ENCODE measurements at regions not wholly inside any gene's neighbourhood (a gene's known extent, or its start where the extent isn't known, plus 50 kb on each side); places are given as distances from the start of the nearest gene placed in this dataset.

GRCh38 chr14:49221316-49221715 is 364.9 kb downstream of the RPS29 start:
- H3K4me3 Mint-ChIP-seq: no peak overlapping the region
- H3K4me1 Mint-ChIP-seq: no peaks in the 10 kb centered on the region
- peaks cover 0 to 9% (median 0%) of the 10 kb centered on the region in 6 donors for H3K9me3 Mint-ChIP-seq
- no peak for DNase-seq
- no peak overlapping the region for H3K27ac Mint-ChIP-seq
- H3K36me3 Mint-ChIP-seq: no peaks in the 10 kb centered on the region
- H3K27me3 Mint-ChIP-seq (ENCODE audit: low read depth in 3 of 3): peaks cover 0 to 4% (median 0%) of the 10 kb centered on the region in 3 donors

- DNase-seq: no peak
- H3K27ac Mint-ChIP-seq: no peak overlapping the region
- H3K36me3 Mint-ChIP-seq: no peaks in the 10 kb centered on the region
- peaks cover 0 to 9% (median 0%) of the 10 kb centered on the region in 6 donors for H3K9me3 Mint-ChIP-seq
- H3K4me1 Mint-ChIP-seq: no peaks in the 10 kb centered on the region
- no peak overlapping the region for H3K4me3 Mint-ChIP-seq
- peaks cover 0 to 4% (median 0%) of the 10 kb centered on the region in 3 donors for H3K27me3 Mint-ChIP-seq (ENCODE audit: low read depth in 3 of 3)
Observed at GRCh38 chr14:49220492-49220891, 365.7 kb downstream of the RPS29 start.

GRCh38 chr14:49218436-49219092 is 367.6 kb downstream of the RPS29 start:
- Mint-ChIP-seq H3K36me3 (no peaks in the 10 kb centered on the region), H3K4me3 (no peak overlapping the region)

GRCh38 chr14:49212721-49213120 is 373.5 kb downstream of the RPS29 start:
- Mint-ChIP-seq H3K4me3 (no peak overlapping the region), H3K27ac (no peak overlapping the region), H3K4me1 (no peaks in the 10 kb centered on the region), H3K9me3 (peaks cover 0 to 2% (median 0%) of the 10 kb centered on the region in 6 donors), H3K27me3 (ENCODE audit: low read depth in 3 of 3) (peaks cover 0 to 1% (median 0%) of the 10 kb centered on the region in 3 donors), H3K36me3 (no peaks in the 10 kb centered on the region)
- no peak for DNase-seq

More at GRCh38 chr14:49218436-49219092, 367.6 kb downstream of the RPS29 start:
- Mint-ChIP-seq H3K27me3 (ENCODE audit: low read depth in 3 of 3) (peaks cover 0 to 4% (median 0%) of the 10 kb centered on the region in 3 donors), H3K4me1 (no peaks in the 10 kb centered on the region), H3K27ac (no peak overlapping the region), H3K9me3 (peaks cover 0 to 9% (median 0%) of the 10 kb centered on the region in 6 donors)
- DNase-seq: no peak

- no peak for DNase-seq
- Mint-ChIP-seq H3K9me3 (peaks cover 0 to 6% (median 1%) of the 10 kb centered on the region in 6 donors), H3K4me3 (no peak overlapping the region), H3K27ac (no peak overlapping the region), H3K27me3 (ENCODE audit: low read depth in 3 of 3) (peaks cover 0 to 2% (median 1%) of the 10 kb centered on the region in 3 donors), H3K36me3 (no peaks in the 10 kb centered on the region), H3K4me1 (no peaks in the 10 kb centered on the region)
Observed at GRCh38 chr14:49209416-49209815, 376.8 kb downstream of the RPS29 start.

- no peak overlapping the region for H3K27ac Mint-ChIP-seq
- no peak for DNase-seq
- H3K4me3 Mint-ChIP-seq: no peak overlapping the region
- H3K9me3 Mint-ChIP-seq: peaks cover 0 to 6% (median 1%) of the 10 kb centered on the region in 6 donors
- H3K36me3 Mint-ChIP-seq: no peaks in the 10 kb centered on the region
- peaks cover 0 to 2% (median 1%) of the 10 kb centered on the region in 3 donors for H3K27me3 Mint-ChIP-seq (ENCODE audit: low read depth in 3 of 3)
- H3K4me1 Mint-ChIP-seq: no peaks in the 10 kb centered on the region
Observed at GRCh38 chr14:49206828-49207227, 379.4 kb downstream of the RPS29 start.

- Mint-ChIP-seq H3K27me3 (ENCODE audit: low read depth in 3 of 3) (peaks cover 0 to 2% (median 0%) of the 10 kb centered on the region in 3 donors), H3K27ac (no peak overlapping the region), H3K4me3 (no peak overlapping the region), H3K36me3 (no peaks in the 10 kb centered on the region), H3K4me1 (no peaks in the 10 kb centered on the region), H3K9me3 (peaks cover 0 to 11% (median 1%) of the 10 kb centered on the region in 6 donors)
- no peak for DNase-seq
Observed at GRCh38 chr14:49203676-49204075, 382.5 kb downstream of the RPS29 start.

GRCh38 chr14:49199159-49199558 is 387.0 kb downstream of the RPS29 start:
- Mint-ChIP-seq H3K9me3 (peaks cover 0 to 9% (median 0%) of the 10 kb centered on the region in 6 donors), H3K4me3 (no peak overlapping the region), H3K4me1 (no peaks in the 10 kb centered on the region), H3K27ac (no peak overlapping the region), H3K27me3 (ENCODE audit: low read depth in 3 of 3) (no peaks in the 10 kb centered on the region), H3K36me3 (no peaks in the 10 kb centered on the region)
- DNase-seq: no peak

- Mint-ChIP-seq H3K4me3 (no peak overlapping the region), H3K9me3 (peaks cover 0 to 9% (median 0%) of the 10 kb centered on the region in 6 donors), H3K27ac (no peak overlapping the region), H3K27me3 (ENCODE audit: low read depth in 3 of 3) (no peaks in the 10 kb centered on the region), H3K4me1 (no peaks in the 10 kb centered on the region), H3K36me3 (no peaks in the 10 kb centered on the region)
- DNase-seq: no peak
Observed at GRCh38 chr14:49196327-49196726, 389.9 kb downstream of the RPS29 start.

- no peak for DNase-seq
- Mint-ChIP-seq H3K9me3 (peaks cover 0 to 4% (median 0%) of the 10 kb centered on the region in 6 donors), H3K27ac (no peak overlapping the region), H3K4me3 (no peak overlapping the region), H3K4me1 (no peaks in the 10 kb centered on the region), H3K36me3 (no peaks in the 10 kb centered on the region), H3K27me3 (ENCODE audit: low read depth in 3 of 3) (peaks cover 0 to 4% (median 0%) of the 10 kb centered on the region in 3 donors)
Observed at GRCh38 chr14:49194067-49194466, 392.1 kb downstream of the RPS29 start.

GRCh38 chr14:49193332-49194065 is 392.7 kb downstream of the RPS29 start:
- no peak for DNase-seq
- Mint-ChIP-seq H3K36me3 (no peaks in the 10 kb centered on the region), H3K27ac (no peak overlapping the region), H3K27me3 (ENCODE audit: low read depth in 3 of 3) (peaks cover 0 to 4% (median 0%) of the 10 kb centered on the region in 3 donors), H3K4me3 (no peak overlapping the region), H3K9me3 (peaks cover 0 to 4% (median 0%) of the 10 kb centered on the region in 6 donors), H3K4me1 (no peaks in the 10 kb centered on the region)

GRCh38 chr14:49191380-49191779 is 394.8 kb downstream of the RPS29 start:
- no peak overlapping the region for H3K27ac Mint-ChIP-seq
- H3K4me1 Mint-ChIP-seq: no peaks in the 10 kb centered on the region
- H3K9me3 Mint-ChIP-seq: peaks cover 0 to 4% (median 2%) of the 10 kb centered on the region in 6 donors
- H3K36me3 Mint-ChIP-seq: no peaks in the 10 kb centered on the region
- H3K4me3 Mint-ChIP-seq: no peak overlapping the region
- DNase-seq: no peak
- peaks cover 0 to 4% (median 0%) of the 10 kb centered on the region in 3 donors for H3K27me3 Mint-ChIP-seq (ENCODE audit: low read depth in 3 of 3)

GRCh38 chr14:49189375-49189774 is 396.8 kb downstream of the RPS29 start:
- peaks cover 0 to 4% (median 0%) of the 10 kb centered on the region in 3 donors for H3K27me3 Mint-ChIP-seq (ENCODE audit: low read depth in 3 of 3)
- H3K9me3 Mint-ChIP-seq: peaks cover 0 to 4% (median 2%) of the 10 kb centered on the region in 6 donors
- no peaks in the 10 kb centered on the region for H3K36me3 Mint-ChIP-seq
- no peaks in the 10 kb centered on the region for H3K4me1 Mint-ChIP-seq
- no peak for DNase-seq
- H3K27ac Mint-ChIP-seq: no peak overlapping the region
- no peak overlapping the region for H3K4me3 Mint-ChIP-seq

GRCh38 chr14:49187799-49188198 is 398.4 kb downstream of the RPS29 start:
- DNase-seq: no peak
- H3K36me3 Mint-ChIP-seq: no peaks in the 10 kb centered on the region
- no peak overlapping the region for H3K27ac Mint-ChIP-seq
- peaks cover 0 to 9% (median 2%) of the 10 kb centered on the region in 6 donors for H3K9me3 Mint-ChIP-seq
- no peaks in the 10 kb centered on the region for H3K4me1 Mint-ChIP-seq
- H3K4me3 Mint-ChIP-seq: no peak overlapping the region
- H3K27me3 Mint-ChIP-seq (ENCODE audit: low read depth in 3 of 3): peaks cover 0 to 4% (median 0%) of the 10 kb centered on the region in 3 donors
